Neutrophil (primary cell): ENCODE measurements at regions not wholly inside any gene's neighbourhood (a gene's known extent, or its start where the extent isn't known, plus 50 kb on each side); places are given as distances from the start of the nearest gene placed in this dataset.

Experiments used
- H3K27ac ChIP-seq: fragments of 200-600 bp; sonication (generic); 2 replicates; pipeline ENCODE4 v1.5.1; 2016; ENCODE audit warnings: mild to moderate bottlenecking, moderate library complexity
- H3K27me3 ChIP-seq: fragments of 200-600 bp; sonication (generic); 2 replicates; pipeline ENCODE4 v1.6.0; 2016; ENCODE audit warnings: mild to moderate bottlenecking
- H3K36me3 ChIP-seq: fragments of 200-600 bp; sonication (generic); 2 replicates; pipeline ENCODE4 v1.5.1; 2017
- H3K4me1 ChIP-seq, 2 experiments: fragments of 200-600 bp in 1 of 2; sonication (generic) in 1 of 2; 1 replicate in 1 of 2; 2 replicates in 1 of 2; pipeline versions ENCODE4 v1.5.1 to v1.6.1; 2013 to 2016; ENCODE audit warnings: low read depth in 1 of 2, low read length in 1 of 2, mild to moderate bottlenecking in 1 of 2, moderate library complexity in 1 of 2; ENCODE audit not compliant: control insufficient read depth in 1 of 2, insufficient read depth in 1 of 2
- H3K4me3 ChIP-seq, 2 experiments: fragments of 200-600 bp in 1 of 2; sonication (generic) in 1 of 2; 1 replicate in 1 of 2; 2 replicates in 1 of 2; pipeline ENCODE4 v1.5.1; 2013 to 2016; ENCODE audit warnings: low read depth in 1 of 2, low read length in 1 of 2, mild to moderate bottlenecking in 1 of 2, moderate library complexity in 1 of 2
- H3K9me3 ChIP-seq: fragments of 200-600 bp; sonication (generic); 2 replicates; pipeline ENCODE4 v1.5.1; 2016
- CTCF ChIP-seq: fragments of 200-600 bp; sonication (generic); IDR thresholded peaks from 2 replicates; pipeline ENCODE4 v1.5.1; 2016; ENCODE audit warnings: antibody characterized with exemption

DNA sequence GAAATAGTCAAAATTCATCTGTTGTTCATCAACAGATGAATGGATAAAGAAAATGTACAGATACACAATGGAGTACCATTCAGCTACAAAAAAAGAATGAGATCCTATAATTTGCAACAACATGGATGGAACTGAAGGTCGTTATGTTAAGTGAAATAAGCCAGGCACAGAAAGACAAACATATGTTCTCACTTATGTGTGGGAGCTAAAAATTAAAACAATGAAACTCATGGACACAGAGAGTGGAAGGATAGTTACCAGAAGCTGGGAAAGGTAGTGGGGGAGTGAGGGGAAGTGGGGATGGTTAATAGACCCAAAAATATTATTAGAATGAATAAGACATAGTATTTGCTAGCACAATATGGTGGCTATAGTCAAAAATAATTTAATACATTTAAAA lies 70.0 kb upstream of the KCNMA1 start:
- no peak for TF ChIP-seq CTCF
- peaks cover 5 to 8% of the 10 kb centered on the region in 2 experiments for H3K4me1 ChIP-seq
- H3K36me3 ChIP-seq = no peaks in the 10 kb centered on the region
- H3K27ac ChIP-seq = no peak overlapping the region
- H3K27me3 ChIP-seq = peaks cover 53% of the 10 kb centered on the region
- H3K9me3 ChIP-seq = no peaks in the 10 kb centered on the region
- no peak overlapping the region for H3K4me3 ChIP-seq

GRCh38 chr10:77702166-77702565 lies 64.6 kb upstream of the KCNMA1 start:
- Histone ChIP-seq H3K9me3 (no peaks in the 10 kb centered on the region), H3K27ac (no peak overlapping the region), H3K4me3 (no peak overlapping the region), H3K4me1 (peaks cover 2 to 4% of the 10 kb centered on the region in 2 experiments), H3K36me3 (no peaks in the 10 kb centered on the region), H3K27me3 (peaks cover 23% of the 10 kb centered on the region)
- TF ChIP-seq CTCF = no peak

DNA sequence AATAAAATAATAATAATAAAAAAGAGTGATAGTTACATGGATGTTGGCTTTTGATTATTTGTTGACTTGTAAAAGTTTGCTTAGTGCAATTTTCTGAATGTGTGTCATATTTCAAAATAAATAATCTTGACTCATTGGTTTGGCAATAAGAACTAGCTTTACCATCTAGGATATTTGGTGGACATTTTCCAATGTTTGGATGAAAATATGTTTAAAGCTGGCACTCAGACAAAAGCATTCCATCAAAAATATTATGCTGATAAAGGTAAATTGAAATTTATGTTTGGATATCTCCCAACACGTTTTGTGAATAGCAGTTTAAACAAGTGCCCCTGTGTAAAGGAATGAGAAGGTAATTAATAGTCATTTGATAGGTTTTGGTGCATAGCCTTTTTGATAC lies 62.5 kb upstream of the KCNMA1 start:
- H3K4me1 ChIP-seq = peaks cover 2 to 4% of the 10 kb centered on the region in 2 experiments
- peaks cover 21% of the 10 kb centered on the region for H3K27me3 ChIP-seq
- H3K4me3 ChIP-seq = no peak overlapping the region
- no peak overlapping the region for H3K27ac ChIP-seq
- no peaks in the 10 kb centered on the region for H3K9me3 ChIP-seq
- H3K36me3 ChIP-seq = no peaks in the 10 kb centered on the region
- TF ChIP-seq CTCF = no peak

DNA sequence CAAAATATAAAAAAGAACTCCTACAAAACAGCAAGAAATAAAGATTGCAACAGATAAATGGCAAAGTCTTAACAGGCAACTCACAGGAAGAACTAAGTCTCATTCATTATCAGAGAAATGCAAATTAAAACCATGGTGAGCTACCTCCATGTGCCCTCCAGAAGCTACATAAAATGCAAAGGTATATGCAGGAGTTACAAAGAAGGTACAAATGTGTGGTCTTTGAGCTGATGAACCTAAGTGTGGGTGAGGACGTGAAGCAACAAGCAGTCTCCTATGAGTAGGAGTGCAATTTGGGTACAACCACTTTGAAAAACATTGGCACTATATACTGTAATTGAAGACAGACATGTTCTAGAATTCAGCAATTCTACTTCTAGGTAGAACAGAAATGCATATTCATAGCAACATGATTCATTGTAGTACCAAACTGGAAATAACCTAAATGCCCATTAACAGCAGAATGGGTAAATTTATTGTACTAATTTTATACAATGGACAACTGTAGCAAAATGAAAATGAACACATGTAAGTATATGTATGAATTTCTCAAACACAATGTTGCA lies 61.6 kb upstream of the KCNMA1 start:
- H3K27ac ChIP-seq = no peak overlapping the region
- H3K36me3 ChIP-seq = no peaks in the 10 kb centered on the region
- peaks cover 27% of the 10 kb centered on the region for H3K27me3 ChIP-seq
- no peak overlapping the region for H3K4me3 ChIP-seq
- H3K9me3 ChIP-seq = no peaks in the 10 kb centered on the region
- no peak for TF ChIP-seq CTCF
- H3K4me1 ChIP-seq = peaks cover 2 to 4% of the 10 kb centered on the region in 2 experiments

GRCh38 chr10:77698267-77698931 lies 60.8 kb upstream of the KCNMA1 start:
- TF ChIP-seq CTCF = no peak
- Histone ChIP-seq H3K36me3 (no peaks in the 10 kb centered on the region), H3K4me3 (no peak overlapping the region), H3K27me3 (peaks cover 30% of the 10 kb centered on the region), H3K4me1 (peaks cover 2 to 4% of the 10 kb centered on the region in 2 experiments), H3K27ac (no peak overlapping the region), H3K9me3 (no peaks in the 10 kb centered on the region)
